ENCODE measurements at regions not wholly inside any gene's neighbourhood (a gene's known extent, or its start where the extent isn't known, plus 50 kb on each side); places are given as distances from the start of the nearest gene placed in this dataset.

- TF ChIP-seq EZH2 (IDR thresholded peaks at IDR 0.05; ENCODE audit: borderline replicate concordance, low read depth, low read length, severe bottlenecking), result no peak
- TF ChIP-seq, protein P1, sequence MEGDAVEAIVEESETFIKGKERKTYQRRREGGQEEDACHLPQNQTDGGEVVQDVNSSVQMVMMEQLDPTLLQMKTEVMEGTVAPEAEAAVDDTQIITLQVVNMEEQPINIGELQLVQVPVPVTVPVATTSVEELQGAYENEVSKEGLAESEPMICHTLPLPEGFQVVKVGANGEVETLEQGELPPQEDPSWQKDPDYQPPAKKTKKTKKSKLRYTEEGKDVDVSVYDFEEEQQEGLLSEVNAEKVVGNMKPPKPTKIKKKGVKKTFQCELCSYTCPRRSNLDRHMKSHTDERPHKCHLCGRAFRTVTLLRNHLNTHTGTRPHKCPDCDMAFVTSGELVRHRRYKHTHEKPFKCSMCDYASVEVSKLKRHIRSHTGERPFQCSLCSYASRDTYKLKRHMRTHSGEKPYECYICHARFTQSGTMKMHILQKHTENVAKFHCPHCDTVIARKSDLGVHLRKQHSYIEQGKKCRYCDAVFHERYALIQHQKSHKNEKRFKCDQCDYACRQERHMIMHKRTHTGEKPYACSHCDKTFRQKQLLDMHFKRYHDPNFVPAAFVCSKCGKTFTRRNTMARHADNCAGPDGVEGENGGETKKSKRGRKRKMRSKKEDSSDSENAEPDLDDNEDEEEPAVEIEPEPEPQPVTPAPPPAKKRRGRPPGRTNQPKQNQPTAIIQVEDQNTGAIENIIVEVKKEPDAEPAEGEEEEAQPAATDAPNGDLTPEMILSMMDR (IDR thresholded peaks at IDR 0.05; ENCODE audit: borderline replicate concordance, extremely low read depth, low read length, poor library complexity, severe bottlenecking), result no peak
Measured at GRCh38 chr11:129295746-129296145, 79.9 kb upstream of the BARX2 start.

Data from DND-41 (cell line).